ENCODE measurements at regions not wholly inside any gene's neighbourhood (a gene's known extent, or its start where the extent isn't known, plus 50 kb on each side); places are given as distances from the start of the nearest gene placed in this dataset.

DNA sequence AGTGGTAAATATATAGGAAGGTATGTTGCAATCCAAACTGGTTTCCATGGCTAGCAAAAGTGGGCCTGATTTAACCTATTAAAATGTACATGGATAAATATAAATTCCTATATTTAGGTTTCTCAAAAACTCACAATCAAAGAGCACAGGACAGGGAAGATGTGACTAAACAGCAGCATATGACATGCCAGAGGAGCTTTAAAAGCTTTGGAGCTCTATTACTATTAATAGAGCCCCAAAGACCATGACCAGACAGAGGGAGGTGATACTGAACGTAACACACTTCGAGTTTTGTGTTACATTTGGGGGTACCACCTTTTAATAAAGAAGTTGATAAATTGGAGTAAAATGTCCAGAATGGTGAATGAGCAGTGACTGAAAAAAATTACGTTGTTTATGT, 179.5 kb upstream of the SLC14A2 start:
- no peak for DNase-seq (ENCODE audit: low read depth)

GRCh38 chr18:45437366-45437765, 177.9 kb upstream of the SLC14A2 start:
- DNase-seq (ENCODE audit: low read depth): no peak

- DNase-seq (ENCODE audit: low read depth): no peak
These were observed 175.2 kb upstream of the SLC14A2 start for GRCh38 chr18:45439851-45440645.

GRCh38 chr18:45441110-45441847, 174.0 kb upstream of the SLC14A2 start:
- DNase-seq (ENCODE audit: low read depth): no peak

DNA sequence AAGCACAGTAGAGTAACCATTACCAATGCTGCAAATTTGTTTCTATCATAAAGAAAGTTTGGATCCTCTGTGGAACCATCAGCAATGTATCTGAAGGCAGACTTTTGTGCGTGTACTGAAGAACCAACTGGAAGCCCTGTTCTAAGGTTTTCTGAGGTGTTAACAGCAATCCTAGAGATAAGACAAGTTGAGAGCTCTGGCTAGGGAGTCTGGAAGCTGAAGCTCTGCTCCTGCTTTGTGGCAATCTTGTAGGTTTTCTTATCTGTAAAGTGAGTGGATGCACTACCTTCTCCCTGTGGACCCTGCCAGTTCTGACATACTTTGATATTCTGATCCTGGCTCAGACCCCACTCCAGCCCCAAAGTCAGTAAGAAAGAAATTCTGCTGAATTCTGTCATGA, 171.2 kb upstream of the SLC14A2 start:
- no peak for DNase-seq (ENCODE audit: low read depth)

- no peak for DNase-seq (ENCODE audit: low read depth)
These were observed 167.7 kb upstream of the SLC14A2 start for GRCh38 chr18:45447355-45448265.

DNA sequence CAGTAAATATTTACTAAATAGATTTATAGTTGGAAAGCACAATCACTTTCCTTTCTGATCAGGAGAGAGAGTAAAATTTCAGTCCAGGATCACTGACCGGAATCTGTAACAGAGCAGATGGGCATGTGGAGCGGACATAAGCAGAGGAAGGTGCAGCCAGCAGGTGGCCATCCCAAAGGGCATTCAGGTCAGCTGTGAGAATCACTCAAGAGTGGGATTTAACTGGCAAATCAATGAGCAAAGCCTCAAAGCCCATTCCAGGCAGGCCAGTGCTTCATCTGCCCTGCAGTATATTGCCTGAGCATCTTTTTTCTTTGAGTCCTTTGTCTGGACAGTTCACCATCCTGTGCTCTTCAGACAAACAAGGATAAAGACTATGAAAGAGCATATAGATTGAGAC, 166.4 kb upstream of the SLC14A2 start:
- DNase-seq (ENCODE audit: low read depth): no peak

DNA sequence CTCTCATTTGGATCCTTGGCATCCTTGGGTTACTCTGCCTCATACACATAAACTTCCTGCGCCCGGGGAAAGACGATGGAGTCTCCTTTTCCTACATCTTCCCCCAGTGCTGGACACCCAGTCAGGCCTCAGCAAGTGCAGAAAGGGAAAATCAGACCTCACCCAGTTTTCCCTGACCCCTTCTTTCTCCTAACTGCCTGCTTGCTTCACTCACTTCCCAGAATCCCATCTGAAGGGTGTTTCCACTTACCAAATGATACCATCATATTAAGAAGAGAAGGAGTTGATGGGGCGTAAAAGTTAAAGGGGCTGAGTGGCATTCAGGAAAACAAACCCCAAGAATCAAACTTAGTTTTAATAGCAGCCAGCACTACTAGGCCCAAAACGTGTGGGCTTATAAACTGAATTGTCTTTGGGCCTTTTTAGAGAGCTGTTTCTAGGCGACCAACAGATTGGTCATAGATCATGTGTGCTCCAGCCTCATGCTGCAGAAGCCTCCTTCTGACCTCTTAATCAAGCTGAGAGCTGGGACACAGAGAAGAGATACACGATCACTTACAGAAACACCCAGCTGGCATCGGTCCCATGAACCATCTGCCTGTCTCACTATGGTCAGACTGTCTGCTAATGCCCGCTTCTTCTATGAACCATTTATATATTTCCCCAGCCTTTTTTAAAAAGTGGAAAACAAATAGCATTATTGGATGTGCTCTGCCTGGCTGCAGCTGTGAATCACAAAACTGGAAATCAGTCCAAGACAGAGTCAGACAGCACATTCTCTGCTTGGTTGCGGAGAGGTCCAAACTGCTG, 165.7 kb upstream of the SLC14A2 start:
- DNase-seq (ENCODE audit: low read depth): no peak

DNA sequence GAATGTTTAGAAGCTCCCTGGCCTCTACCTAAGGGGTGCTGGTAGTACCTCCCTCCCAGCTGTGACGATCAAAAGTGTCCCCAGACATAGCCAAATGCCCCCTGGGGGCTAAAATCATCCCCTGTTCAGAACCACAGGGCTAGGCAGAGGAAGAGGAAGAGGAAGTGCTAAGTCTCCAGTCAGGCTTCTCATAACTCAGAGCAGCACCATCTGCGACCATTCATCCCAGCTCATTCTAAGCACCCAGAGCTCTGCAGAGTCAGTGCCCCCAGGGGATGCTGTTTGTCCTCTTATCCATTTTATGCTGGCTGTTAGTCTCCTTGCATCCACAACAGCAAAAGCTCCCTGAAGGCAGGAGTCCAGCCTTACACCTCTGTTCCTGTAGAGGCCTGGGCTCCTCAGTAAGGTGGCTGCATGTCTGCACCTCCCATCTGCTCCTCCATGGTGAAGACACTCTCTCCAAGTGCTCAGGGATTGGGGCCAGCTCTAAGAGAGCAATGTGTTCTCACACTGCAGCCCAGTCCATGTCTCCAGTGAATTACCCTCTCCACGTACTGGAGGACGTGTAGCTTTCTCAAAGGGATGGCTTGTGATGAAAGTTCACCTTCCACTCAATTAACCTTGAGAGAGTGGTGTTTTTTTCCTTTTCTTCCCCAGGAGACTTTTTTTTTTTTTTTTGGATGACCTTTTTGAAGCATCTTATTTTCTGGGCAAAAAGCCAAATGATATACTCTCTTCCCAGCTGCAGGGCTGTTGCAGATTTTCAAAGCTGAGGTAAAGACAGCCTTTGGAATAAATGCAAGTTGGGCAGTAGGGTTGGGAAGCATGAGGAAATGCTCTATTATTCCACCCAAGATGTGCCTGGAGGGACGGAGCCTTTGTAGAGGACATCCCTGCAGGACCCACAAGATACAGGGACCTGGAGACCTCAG, 158.9 kb upstream of the SLC14A2 start:
- DNase-seq (ENCODE audit: low read depth): no peak

GRCh38 chr18:45458033-45458432, 157.2 kb upstream of the SLC14A2 start:
- no peak for DNase-seq (ENCODE audit: low read depth)

DNA sequence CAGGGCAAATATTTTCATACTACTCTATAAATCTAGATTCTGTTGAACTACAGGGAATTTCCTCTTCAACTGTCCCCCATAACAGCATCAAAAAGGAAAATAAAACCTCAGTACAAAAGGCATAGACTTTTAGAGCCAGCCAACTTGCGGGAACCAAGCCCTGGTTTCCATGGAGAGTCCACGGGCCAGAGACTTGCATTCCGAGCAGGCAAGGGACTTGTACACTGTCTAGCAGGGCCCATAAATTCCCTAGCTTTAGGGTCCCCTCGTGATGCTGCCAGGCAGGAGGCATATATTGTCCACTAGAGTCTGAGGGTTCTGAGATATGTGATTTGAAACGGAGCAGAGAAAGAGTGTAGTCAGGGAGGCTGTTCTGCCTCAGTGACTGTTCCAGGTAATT, 153.1 kb upstream of the SLC14A2 start:
- no peak for DNase-seq (ENCODE audit: low read depth)

- no peak for DNase-seq (ENCODE audit: low read depth)
These were observed 151.8 kb upstream of the SLC14A2 start for GRCh38 chr18:45463451-45463850.

- no peak for DNase-seq (ENCODE audit: low read depth)
These were observed 150.7 kb upstream of the SLC14A2 start for GRCh38 chr18:45464619-45465018.

DNA sequence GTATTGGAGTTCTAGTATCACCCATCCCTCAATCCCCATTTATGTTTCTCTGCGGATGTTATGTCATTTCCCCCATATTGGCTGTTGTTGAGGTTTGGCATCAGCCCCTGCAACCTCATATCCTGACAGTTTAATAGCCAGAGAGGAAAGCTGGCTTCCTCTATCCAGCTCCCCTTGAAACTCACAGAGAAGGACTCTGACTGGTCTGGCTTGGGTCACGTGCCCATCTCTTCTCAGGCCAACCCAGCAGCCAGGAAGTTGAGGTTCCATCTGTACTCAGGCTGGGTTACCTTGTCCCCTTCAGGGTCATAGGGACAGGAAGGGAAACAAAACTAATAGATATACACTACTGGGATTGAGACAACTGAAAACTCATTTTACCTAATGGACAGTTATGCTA, 148.0 kb upstream of the SLC14A2 start:
- no peak for DNase-seq (ENCODE audit: low read depth)

GRCh38 chr18:45467945-45468344, 147.3 kb upstream of the SLC14A2 start:
- no peak for DNase-seq (ENCODE audit: low read depth)

DNA sequence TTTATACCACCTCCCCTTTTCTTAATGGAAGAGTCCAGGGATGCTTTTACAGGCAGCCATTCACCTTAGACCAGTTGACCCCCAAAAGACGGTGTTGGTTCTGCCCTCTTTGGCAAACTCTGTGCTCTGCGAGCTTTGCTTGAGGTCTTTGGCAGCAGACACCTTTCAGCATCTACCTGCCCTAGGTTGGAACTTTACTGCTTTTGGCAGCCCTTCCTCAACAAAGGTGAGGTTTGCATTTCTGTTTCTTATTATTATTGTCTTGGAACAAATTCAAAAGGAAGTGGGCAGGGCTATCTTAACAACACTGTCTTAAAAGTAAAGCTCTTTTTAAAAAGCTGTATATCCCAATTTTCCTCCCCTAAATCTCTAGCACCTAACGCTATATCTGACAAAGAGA, 136.4 kb upstream of the SLC14A2 start:
- DNase-seq (ENCODE audit: low read depth): no peak

GRCh38 chr18:45480219-45481015, 134.9 kb upstream of the SLC14A2 start:
- no peak for DNase-seq (ENCODE audit: low read depth)

DNA sequence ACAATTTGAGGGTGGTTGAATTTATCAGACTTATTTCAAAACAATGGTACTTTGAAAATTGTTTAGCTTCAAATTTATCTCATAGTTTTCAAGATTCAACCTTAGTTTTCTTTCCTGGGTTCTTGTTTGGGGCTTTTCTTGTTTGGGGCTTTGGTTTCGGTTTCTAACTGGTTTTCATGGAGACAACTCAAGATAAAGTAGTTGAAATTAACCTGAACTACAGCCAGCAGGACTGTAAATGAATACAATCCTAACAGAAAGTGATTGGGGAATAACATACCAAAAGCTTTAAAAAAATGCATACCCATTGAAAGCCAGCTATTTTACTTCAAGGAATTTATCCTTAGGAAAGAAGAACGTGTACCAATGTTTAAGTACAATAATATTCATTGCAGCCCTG, 133.5 kb upstream of the SLC14A2 start:
- no peak for DNase-seq (ENCODE audit: low read depth)

- no peak for DNase-seq (ENCODE audit: low read depth)
These were observed 133.0 kb upstream of the SLC14A2 start for GRCh38 chr18:45482286-45482685.

DNA sequence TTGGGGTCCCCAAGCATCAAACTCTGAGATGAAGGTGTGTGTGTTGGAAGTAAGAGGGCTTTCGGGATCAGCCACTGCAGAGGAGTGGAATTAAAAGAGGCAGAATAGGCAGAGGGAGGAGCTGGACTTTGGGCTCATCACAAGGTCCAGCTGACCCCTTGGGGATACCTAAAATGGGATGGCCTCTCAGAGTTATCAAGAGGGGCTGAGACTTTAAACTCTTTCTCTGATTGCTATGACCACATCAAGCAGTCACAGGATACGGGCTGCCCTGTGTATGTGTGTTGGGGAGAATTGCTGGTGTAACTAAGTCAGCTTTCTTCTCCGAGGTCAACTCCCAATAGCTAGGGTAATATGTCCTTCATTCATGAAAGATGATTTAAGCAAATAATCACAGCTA, 127.7 kb upstream of the SLC14A2 start:
- no peak for DNase-seq (ENCODE audit: low read depth)
